ENCODE measurements at regions not wholly inside any gene's neighbourhood (a gene's known extent, or its start where the extent isn't known, plus 50 kb on each side); places are given as distances from the start of the nearest gene placed in this dataset.
"Not testable (repeated sequence)": the region's sequence is repeated elsewhere in the genome, so short reads cannot be mapped to it uniquely, and the experiment has no call there.

DNA sequence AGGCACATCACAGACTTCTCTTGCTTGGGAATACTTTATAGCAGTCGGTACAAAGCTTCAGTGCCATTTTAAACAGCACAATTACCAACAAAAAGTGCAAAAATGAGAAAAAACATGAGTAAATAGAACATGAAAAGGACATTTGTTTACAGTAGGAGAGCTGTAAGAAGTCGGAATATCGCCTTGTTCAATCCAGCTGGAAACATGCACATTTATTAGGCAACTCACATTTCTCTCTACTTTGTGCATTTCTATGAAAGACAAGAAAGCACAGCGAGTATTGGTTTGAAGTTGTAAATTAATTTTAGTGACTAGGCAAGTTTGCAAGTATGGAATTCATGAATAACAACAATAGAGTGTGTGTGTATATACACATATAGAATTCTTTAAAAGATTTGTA lies 484.7 kb downstream of the DACH1 start:
- no peak for DNase-seq (ENCODE audit: low spot score)

- DNase-seq (ENCODE audit: low spot score): no peak
These were observed 486.8 kb downstream of the DACH1 start for GRCh38 chr13:71380191-71380590.

- DNase-seq (ENCODE audit: low spot score): no peak
These were observed 487.8 kb downstream of the DACH1 start for GRCh38 chr13:71378961-71379905.

DNA sequence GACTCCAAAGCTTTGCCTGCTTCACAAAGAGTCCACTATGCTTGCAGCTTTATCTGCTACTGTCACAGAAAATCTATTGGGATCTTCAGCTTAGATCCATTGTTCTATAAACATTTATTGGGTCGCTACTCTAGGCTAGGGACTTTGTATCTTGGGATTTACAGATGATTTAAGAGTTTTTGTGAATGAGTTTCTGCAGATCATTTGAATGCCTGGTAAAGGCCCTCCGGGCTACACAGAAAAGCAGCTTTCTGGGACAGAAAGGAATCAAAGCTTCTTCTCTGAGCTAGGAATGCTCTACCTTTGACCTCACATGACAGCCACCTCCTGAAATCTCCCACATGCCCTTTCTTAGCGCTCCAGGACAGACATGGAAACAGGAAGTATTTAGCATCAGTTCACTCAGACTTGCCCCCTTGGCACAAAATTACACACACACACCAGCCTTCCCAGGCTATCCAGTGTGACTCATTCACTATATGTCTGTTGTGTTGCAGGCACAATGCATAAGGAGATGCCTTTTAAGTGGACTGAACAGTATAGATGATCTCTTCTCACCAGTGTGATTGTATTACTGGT lies 492.4 kb downstream of the DACH1 start:
- DNase-seq (ENCODE audit: low spot score): peak; percentile 16

- no peak for DNase-seq (ENCODE audit: low spot score)
These were observed 498.7 kb downstream of the DACH1 start for GRCh38 chr13:71368336-71368735.

DNA sequence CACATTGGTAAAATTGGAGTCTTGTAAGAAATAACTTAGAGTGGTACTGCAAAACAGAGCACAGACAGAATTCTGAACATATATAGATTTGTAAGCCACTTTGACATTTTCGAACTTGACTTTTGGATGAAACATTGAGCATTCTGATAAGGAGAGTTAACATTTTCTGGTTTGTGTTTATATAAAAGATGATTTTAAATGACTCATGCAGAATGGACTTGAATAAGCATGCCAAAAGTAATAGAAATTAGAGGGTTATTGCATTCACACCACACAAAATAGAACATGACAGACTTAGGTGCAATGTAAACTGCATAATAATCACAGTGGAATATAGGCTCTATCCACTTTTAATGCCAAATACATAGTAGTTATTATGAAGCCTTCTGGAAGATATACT lies 507.0 kb downstream of the DACH1 start:
- DNase-seq (ENCODE audit: low spot score): no peak

GRCh38 chr13:71359641-71360040 lies 507.4 kb downstream of the DACH1 start:
- DNase-seq (ENCODE audit: low spot score): no peak

DNA sequence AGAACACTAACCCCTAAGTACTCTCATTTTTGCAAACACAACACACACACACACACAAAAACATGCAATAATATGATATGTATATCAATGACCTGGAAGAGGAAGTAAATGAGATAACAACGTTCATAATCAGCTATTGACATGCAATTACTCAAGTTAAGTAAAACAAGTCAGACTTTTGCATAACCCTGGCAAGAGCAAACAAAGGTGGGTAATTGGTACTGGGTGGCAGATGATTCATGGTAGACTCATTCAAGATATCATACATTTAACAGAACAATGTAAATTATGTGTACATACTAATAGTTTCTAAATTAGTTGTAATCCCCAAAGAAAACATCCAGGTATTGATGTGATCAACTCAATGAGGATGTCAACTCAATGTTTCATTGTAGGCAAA lies 508.8 kb downstream of the DACH1 start:
- no peak for DNase-seq (ENCODE audit: low spot score)

GRCh38 chr13:71355010-71355409 lies 512.0 kb downstream of the DACH1 start:
- no peak for DNase-seq (ENCODE audit: low spot score)

DNA sequence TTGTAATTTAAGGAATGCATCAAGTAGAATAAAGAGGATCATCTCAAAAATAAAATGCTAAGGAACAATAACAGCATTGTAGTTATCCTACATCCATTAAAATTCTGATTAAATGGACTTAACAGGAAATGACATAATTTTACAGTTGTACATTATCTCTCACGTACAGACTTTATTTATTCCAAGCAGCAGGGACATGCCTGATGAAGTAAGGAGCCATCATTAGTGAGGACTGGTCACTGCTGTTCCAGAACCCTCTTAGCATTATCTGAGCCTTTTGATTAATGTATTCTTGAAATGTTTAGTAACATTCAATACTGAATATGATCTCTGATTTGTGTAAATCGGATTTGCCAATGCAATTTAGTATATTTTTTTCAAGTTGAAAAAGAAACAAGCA lies 516.1 kb downstream of the DACH1 start:
- DNase-seq (ENCODE audit: low spot score): no peak

- DNase-seq (ENCODE audit: low spot score): not testable (repeated sequence)
These were observed 521.1 kb downstream of the DACH1 start for GRCh38 chr13:71345856-71346255.

DNA sequence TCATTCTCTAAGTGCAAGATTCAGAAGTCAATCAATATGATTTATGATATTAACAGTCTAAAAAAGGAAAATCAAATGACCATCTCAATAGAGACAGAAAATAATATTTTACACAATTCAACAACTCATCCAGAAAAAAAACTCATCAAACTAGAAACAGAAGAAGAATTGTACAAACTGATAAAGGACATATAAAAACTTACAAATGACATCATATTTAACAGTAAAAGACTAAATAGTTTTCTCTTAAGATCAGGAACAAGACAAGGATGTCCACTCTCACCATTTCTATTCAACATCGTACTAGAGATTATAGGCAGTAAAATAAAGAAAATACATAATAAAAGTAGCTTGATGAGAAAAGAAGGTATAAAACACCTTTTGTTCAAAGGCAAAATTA lies 527.3 kb downstream of the DACH1 start:
- no peak for DNase-seq (ENCODE audit: low spot score)

GRCh38 chr13:71339005-71339404 lies 528.0 kb downstream of the DACH1 start:
- DNase-seq (ENCODE audit: low spot score): no peak

- DNase-seq (ENCODE audit: low spot score): no peak
These were observed 528.9 kb downstream of the DACH1 start for GRCh38 chr13:71338070-71338469.

DNA sequence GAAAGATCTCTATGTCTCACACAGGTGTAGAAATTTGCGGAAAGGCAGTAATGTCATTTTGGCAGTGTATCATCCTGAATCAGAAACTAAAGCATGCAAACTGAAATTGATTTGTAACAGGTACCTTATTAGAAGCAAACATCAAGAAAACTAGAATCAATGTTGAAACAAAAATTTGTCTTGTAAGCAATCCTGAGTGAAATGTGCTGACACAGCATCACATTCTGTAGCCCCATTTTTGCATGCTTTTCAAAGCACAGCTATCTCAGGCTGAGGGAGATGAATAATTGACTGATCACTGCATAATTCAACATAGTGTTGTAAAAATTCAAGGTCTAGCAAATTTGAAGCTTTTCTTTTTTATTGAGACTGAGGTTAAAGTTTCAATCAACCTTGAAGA lies 539.7 kb downstream of the DACH1 start:
- DNase-seq (ENCODE audit: low spot score): no peak

DNA sequence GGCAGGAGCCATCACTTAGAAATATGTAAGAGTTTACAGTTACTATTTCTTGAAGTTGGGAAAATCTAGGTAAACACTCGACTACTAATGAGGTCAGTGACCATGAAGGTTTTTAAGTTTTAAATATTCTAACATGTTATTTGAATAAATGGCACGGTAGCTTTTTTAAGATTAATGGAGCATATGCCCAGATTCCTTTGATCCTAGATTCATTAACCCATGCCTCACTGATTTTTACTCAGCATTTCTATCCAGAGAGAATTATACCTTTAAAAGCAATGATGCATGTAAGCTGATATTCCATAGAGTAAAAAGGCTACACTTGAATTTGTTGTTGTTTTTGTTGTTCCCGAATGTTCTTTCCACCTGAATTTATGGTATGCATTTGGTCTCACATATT lies 541.4 kb downstream of the DACH1 start:
- no peak for DNase-seq (ENCODE audit: low spot score)

DNA sequence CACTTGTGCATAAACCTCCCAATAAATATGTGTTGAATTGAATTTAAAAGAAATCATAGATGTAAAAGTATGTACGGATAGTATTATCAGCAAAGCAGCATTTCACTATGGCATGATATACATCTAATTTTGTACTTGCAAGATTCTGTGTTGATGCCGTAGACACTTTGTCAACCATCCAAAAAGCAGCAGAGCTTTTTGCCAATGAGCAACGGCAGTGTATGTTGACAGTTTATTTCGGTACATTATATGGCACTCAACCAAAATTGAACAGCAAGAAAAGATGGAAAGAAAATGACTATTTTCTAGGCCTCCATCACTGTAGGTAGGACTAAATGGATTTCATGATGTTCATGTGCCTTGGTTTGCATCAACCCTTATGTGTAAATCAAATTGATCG lies 543.7 kb downstream of the DACH1 start:
- no peak for DNase-seq (ENCODE audit: low spot score)

- peak; percentile 34 for DNase-seq (ENCODE audit: low spot score)
These were observed 546.6 kb downstream of the DACH1 start for GRCh38 chr13:71320452-71320851.

DNA sequence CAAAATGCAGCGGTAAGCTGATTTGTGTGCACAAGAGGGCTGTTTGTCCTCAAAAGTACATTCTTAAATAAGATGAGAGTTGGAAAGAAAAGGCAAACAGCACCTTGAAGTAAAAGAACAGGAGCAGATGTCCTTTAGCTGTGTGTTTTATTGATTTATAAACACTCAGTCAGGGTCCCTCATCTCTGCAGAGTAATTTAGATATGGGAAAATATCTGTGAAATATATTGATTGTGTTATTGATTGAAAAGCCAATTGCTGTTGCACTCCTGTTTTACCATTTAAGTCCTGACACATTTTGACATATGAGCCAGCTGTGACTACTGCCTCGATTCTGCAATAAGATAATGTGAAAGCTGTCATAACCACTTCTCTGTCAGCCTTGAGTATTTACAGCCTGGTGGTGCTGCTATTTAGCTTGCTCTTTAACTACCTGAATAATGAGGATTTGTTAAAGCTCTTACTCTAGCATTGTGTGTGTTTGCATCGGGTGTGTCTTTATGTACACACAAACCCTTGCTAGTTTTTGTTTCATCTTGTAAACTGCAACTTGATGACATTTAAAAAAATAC lies 550.1 kb downstream of the DACH1 start:
- DNase-seq (ENCODE audit: low spot score): no peak

DNA sequence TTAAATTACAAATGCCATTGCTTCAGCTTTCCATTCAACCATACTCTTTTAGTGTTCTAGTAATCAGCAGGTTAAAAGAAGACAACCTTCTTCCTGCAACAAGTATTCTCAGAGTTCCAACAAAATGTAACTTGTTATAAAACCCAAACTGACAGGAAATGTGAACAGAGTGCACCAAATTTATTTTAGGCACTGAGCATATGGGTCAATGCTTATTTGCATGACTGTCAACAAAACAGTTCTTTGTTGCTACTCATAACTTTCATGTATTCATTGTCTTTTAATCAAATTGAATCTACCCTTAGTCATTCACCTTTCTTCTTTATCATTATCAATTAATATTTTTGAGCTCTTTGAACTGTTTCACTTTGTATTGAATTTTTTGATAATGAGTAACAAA lies 554.1 kb downstream of the DACH1 start:
- DNase-seq (ENCODE audit: low spot score): no peak

DNA sequence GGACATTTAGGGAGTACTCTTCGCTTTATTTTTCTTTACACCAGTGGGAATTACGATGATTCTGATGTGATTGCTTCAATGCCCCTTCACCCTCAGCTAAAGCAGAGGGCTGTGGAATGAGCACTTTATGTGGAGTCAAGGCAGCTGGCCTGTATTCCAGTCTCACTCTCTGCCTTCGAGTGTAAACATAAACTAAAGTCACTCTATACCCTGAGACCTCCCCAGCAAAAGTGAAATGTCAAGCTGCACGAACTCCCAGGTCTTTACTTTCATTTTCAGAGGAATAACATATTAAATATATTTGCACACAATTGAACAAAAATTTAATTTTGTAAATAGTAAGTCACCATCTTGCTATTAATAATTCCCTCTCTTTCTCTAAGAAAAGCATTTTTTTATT lies 557.1 kb downstream of the DACH1 start:
- no peak for DNase-seq (ENCODE audit: low spot score)

DNA sequence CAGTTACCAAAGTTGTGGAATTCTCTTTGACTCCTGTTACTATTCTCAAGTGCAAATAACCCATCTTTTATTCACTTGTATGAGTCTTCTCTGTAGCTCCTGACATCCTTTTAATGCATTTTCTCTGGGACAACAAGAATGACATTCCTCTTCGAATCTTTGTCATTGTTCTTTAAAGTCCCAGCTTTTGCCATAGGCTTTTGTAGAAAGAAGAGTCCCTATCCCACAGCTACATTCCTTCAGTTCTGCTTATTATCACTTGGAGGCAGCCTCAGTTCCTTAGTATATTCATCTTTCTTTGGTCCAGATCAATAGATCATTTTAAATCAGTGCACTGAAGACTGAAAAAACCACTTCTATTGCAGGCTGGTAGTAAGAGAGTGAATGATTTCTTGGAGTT lies 560.2 kb downstream of the DACH1 start:
- no peak for DNase-seq (ENCODE audit: low spot score)

GRCh38 chr13:71304861-71305260 lies 562.1 kb downstream of the DACH1 start:
- no peak for DNase-seq (ENCODE audit: low spot score)

All from kidney capillary endothelial cell (primary cell).